HepG2 (cell line): ENCODE measurements at regions not wholly inside any gene's neighbourhood (a gene's known extent, or its start where the extent isn't known, plus 50 kb on each side); places are given as distances from the start of the nearest gene placed in this dataset.
A peak's percentile ranks its signal among the peaks of the same experiment; 100 is the strongest.

Experiments used
- CEBPG ChIP-seq: IDR thresholded peaks from 2 replicates; pipeline ENCODE4 v1.6.1; 2016
- CHD2 ChIP-seq: IDR thresholded peaks from 2 replicates; pipeline ENCODE4 v1.6.1; 2011; ENCODE audit warnings: low read depth, low read length, improper control_type of control experiment
- FOSL2 ChIP-seq: sonication (generic); formaldehyde crosslinking; IDR thresholded peaks from 2 replicates; pipeline ENCODE4 v1.4.0; 2020; ENCODE audit warnings: missing genetic modification reagents
- GABPA ChIP-seq, 2 experiments: IDR thresholded peaks; 2 replicates each; pipeline ENCODE4 v1.6.1; 2011 to 2016; ENCODE audit warnings: low read depth in 2 of 2, low read length in 1 of 2, missing biosample characterization in 1 of 2, missing genetic modification characterization in 1 of 2
- GATA4 ChIP-seq: sonication (generic); IDR thresholded peaks from 2 replicates; pipeline ENCODE4 v1.6.1; 2016; ENCODE audit warnings: antibody characterized with exemption, low read depth, borderline replicate concordance
- HDAC1 ChIP-seq: sonication (generic); formaldehyde crosslinking; IDR thresholded peaks from 2 replicates; pipeline ENCODE4 v1.5.1; 2020; ENCODE audit warnings: mild to moderate bottlenecking, missing genetic modification reagents
- HNF4G ChIP-seq, 2 experiments: sonication (generic) in 1 of 2; formaldehyde crosslinking in 1 of 2; IDR thresholded peaks; 2 replicates each; pipeline versions ENCODE4 v1.4.0 to v1.6.1; 2011 to 2020; ENCODE audit warnings: borderline replicate concordance in 2 of 2, low read depth in 2 of 2, mild to moderate bottlenecking in 2 of 2, low read length in 1 of 2, missing genetic modification reagents in 1 of 2, moderate library complexity in 1 of 2
- KDM2A ChIP-seq: sonication (generic); formaldehyde crosslinking; IDR thresholded peaks from 2 replicates; pipeline ENCODE4 v1.4.0; 2020; ENCODE audit warnings: low read depth, missing genetic modification reagents, borderline replicate concordance
- NCOA2 ChIP-seq: sonication (generic); formaldehyde crosslinking; IDR thresholded peaks from 2 replicates; pipeline ENCODE4 v1.8.0; 2022; ENCODE audit warnings: inconsistent platforms
- NFYC ChIP-seq: IDR thresholded peaks from 2 replicates; pipeline ENCODE4 v1.6.1; 2016; ENCODE audit warnings: missing genetic modification reagents, missing compliant biosample characterization
- NR2F6 ChIP-seq, 2 experiments: IDR thresholded peaks; 2 replicates each; pipeline ENCODE4 v1.6.1; 2016; ENCODE audit warnings: antibody characterized with exemption in 1 of 2, mild to moderate bottlenecking in 1 of 2
- POLR2AphosphoS5 ChIP-seq: IDR thresholded peaks from 2 replicates; pipeline ENCODE4 v1.6.1; 2012; ENCODE audit warnings: low read depth, low read length
- SP5 ChIP-seq: IDR thresholded peaks from 2 replicates; pipeline ENCODE4 v1.6.1; 2016; ENCODE audit warnings: low read depth, borderline replicate concordance
- ZNF12 ChIP-seq: sonication (generic); formaldehyde crosslinking; IDR thresholded peaks from 2 replicates; pipeline ENCODE4 v1.5.0; 2020; ENCODE audit warnings: missing genetic modification reagents
- ZSCAN29 ChIP-seq: sonication (generic); formaldehyde crosslinking; conservative IDR thresholded peaks from 2 replicates; pipeline ENCODE4 v1.4.0; 2020; ENCODE audit warnings: mild to moderate bottlenecking, missing genetic modification reagents
- ZSCAN31 ChIP-seq: sonication (generic); formaldehyde crosslinking; IDR thresholded peaks from 2 replicates; pipeline ENCODE4 v1.5.0; 2020; ENCODE audit warnings: low read depth, mild to moderate bottlenecking, missing genetic modification reagents
- TF ChIP-seq, protein P1 (sequence below): sonication (generic); formaldehyde crosslinking; IDR thresholded peaks from 2 replicates; pipeline ENCODE4 v1.4.0; 2020; ENCODE audit warnings: missing genetic modification reagents
- TF ChIP-seq, protein P2 (sequence below): IDR thresholded peaks from 2 replicates; pipeline ENCODE4 v1.6.1; 2016; ENCODE audit warnings: low read depth, borderline replicate concordance
- TF ChIP-seq, protein P3 (sequence below): sonication (generic); formaldehyde crosslinking; IDR thresholded peaks from 2 replicates; pipeline ENCODE4 v1.9.0; 2022; ENCODE audit warnings: low read depth, missing genetic modification reagents
- TF ChIP-seq, protein P4 (sequence below): sonication (generic); formaldehyde crosslinking; IDR thresholded peaks from 2 replicates; pipeline ENCODE4 v1.4.0; 2020; ENCODE audit warnings: missing genetic modification reagents, mild to moderate bottlenecking, borderline replicate concordance
- TF ChIP-seq, protein P5 (sequence below): IDR thresholded peaks from 2 replicates; pipeline ENCODE4 v1.6.1; 2016; ENCODE audit warnings: missing genetic modification reagents, missing compliant biosample characterization

DNA sequence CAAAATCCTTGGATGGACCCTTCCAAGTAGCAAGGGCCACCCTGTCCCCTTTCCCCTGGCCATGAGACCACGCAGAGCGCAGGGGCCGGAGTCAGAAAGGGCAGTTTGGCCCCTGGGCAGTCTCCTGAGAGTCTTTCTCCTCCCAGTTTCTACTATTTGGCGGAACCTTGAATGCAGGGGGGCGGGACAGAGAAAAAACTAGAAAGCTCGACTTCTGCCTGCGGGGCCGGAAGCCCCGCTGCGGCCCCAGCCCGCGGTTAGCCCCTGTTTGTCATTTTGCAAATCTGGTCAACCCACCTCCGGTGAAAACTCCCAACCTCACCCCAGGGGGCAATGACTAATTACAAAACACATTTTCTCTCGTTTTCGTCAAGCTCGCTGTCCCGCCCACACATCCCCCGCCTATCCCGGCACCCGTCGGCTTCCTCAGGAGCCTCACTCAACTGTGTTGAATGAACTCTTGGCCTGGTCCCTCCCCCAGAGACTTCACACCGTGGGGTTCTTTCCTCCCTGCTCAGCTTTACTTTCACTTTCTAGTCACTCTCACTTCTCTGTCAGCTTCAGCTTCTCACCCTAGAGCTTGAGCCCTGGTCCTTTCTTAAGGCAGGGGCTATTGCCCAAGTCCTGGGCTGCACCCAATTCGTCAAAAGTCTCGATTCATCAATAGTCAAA is 66.7 kb downstream of the IRF2BPL start (continued):
- TF ChIP-seq ZSCAN31 (CRISPR knock-in tag) (0 out of 2 replicates have a peak, but pooled peaks have one; percentile 23), SP5 (CRISPR knock-in tag) (peak; percentile 92), ZSCAN29 (CRISPR knock-in tag) (peak; percentile 61; the same call in 1 of the 2 replicates), HDAC1 (CRISPR knock-in tag) (0 out of 2 replicates have a peak, but pooled peaks have one; percentile 36), FOSL2 (peak; percentile 78), GABPA (IDR thresholded peaks at IDR 0.05; ENCODE audit: low read depth, low read length) (no peak), GABPA (CRISPR knock-in tag; IDR thresholded peaks at IDR 0.05; ENCODE audit: low read depth) (peak; percentile 74), NCOA2 (CRISPR knock-in tag) (peak; percentile 62), CEBPG (0 out of 2 replicates have a peak, but pooled peaks have one; percentile 1), CHD2 (no peak), HNF4G (IDR thresholded peaks at IDR 0.05; ENCODE audit: borderline replicate concordance, low read depth, low read length) (peak; percentile 60; the same call in 1 of the 2 replicates), HNF4G (CRISPR knock-in tag; IDR thresholded peaks at IDR 0.05; ENCODE audit: borderline replicate concordance, low read depth) (no peak), NFYC (CRISPR knock-in tag) (peak; percentile 23; the same call in 1 of the 2 replicates), KDM2A (CRISPR knock-in tag) (peak; percentile 17; the same call in 1 of the 2 replicates), GATA4 (0 out of 2 replicates have a peak, but pooled peaks have one; percentile 18), NR2F6 (IDR thresholded peaks at IDR 0.05) (no peak), NR2F6 (CRISPR knock-in tag; IDR thresholded peaks at IDR 0.05) (peak; percentile 51; the same call in 1 of the 2 replicates), ZNF12 (CRISPR knock-in tag) (0 out of 2 replicates have a peak, but pooled peaks have one; percentile 12), POLR2AphosphoS5 (peak; percentile 53)
- TF ChIP-seq, protein P1, sequence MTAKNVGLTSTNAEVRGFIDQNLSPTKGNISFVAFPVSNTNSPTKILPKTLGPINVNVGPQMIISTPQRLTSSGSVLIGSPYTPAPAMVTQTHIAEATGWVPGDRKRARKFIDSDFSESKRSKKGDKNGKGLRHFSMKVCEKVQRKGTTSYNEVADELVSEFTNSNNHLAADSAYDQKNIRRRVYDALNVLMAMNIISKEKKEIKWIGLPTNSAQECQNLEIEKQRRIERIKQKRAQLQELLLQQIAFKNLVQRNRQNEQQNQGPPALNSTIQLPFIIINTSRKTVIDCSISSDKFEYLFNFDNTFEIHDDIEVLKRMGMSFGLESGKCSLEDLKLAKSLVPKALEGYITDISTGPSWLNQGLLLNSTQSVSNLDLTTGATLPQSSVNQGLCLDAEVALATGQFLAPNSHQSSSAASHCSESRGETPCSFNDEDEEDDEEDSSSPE (CRISPR knock-in tag), result 0 out of 2 replicates have a peak, but pooled peaks have one; percentile 25
- TF ChIP-seq, protein P2, sequence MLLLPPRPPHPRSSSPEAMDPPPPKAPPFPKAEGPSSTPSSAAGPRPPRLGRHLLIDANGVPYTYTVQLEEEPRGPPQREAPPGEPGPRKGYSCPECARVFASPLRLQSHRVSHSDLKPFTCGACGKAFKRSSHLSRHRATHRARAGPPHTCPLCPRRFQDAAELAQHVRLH (CRISPR knock-in tag), result no peak
- TF ChIP-seq, protein P3, sequence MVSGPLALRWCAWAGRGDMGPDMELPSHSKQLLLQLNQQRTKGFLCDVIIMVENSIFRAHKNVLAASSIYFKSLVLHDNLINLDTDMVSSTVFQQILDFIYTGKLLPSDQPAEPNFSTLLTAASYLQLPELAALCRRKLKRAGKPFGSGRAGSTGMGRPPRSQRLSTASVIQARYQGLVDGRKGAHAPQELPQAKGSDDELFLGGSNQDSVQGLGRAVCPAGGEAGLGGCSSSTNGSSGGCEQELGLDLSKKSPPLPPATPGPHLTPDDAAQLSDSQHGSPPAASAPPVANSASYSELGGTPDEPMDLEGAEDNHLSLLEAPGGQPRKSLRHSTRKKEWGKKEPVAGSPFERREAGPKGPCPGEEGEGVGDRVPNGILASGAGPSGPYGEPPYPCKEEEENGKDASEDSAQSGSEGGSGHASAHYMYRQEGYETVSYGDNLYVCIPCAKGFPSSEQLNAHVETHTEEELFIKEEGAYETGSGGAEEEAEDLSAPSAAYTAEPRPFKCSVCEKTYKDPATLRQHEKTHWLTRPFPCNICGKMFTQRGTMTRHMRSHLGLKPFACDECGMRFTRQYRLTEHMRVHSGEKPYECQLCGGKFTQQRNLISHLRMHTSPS (CRISPR knock-in tag), result no peak
- TF ChIP-seq, protein P4, sequence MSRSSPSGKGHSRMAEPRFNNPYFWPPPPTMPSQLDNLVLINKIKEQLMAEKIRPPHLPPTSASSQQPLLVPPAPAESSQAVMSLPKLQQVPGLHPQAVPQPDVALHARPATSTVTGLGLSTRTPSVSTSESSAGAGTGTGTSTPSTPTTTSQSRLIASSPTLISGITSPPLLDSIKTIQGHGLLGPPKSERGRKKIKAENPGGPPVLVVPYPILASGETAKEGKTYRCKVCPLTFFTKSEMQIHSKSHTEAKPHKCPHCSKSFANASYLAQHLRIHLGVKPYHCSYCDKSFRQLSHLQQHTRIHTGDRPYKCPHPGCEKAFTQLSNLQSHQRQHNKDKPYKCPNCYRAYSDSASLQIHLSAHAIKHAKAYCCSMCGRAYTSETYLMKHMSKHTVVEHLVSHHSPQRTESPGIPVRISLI, result 0 out of 2 replicates have a peak, but pooled peaks have one; percentile 22
- TF ChIP-seq, protein P5, sequence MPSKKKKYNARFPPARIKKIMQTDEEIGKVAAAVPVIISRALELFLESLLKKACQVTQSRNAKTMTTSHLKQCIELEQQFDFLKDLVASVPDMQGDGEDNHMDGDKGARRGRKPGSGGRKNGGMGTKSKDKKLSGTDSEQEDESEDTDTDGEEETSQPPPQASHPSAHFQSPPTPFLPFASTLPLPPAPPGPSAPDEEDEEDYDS, result peak; percentile 46; the same call in 1 of the 2 replicates
